Endodermal cell (in vitro differentiated cells): ENCODE measurements at regions not wholly inside any gene's neighbourhood (a gene's known extent, or its start where the extent isn't known, plus 50 kb on each side); places are given as distances from the start of the nearest gene placed in this dataset.
A peak's percentile ranks its signal among the peaks of the same experiment; 100 is the strongest.

Experiments used
- DNase-seq: peaks from one replicate; pipeline ENCODE4 v3.0.0-alpha.2; 2017
- H3K27ac ChIP-seq: 2 replicates; pipeline ENCODE4 v1.5.1; 2013; ENCODE audit warnings: mild to moderate bottlenecking, low read depth, low read length, moderate library complexity
- H3K27me3 ChIP-seq: 2 replicates; pipeline ENCODE4 v1.6.1; 2013; ENCODE audit warnings: mild to moderate bottlenecking, low read length, moderate library complexity; ENCODE audit not compliant: insufficient read depth, control insufficient read depth, poor library complexity, severe bottlenecking
- H3K36me3 ChIP-seq: 2 replicates; pipeline ENCODE4 v1.7.0; 2013; ENCODE audit warnings: mild to moderate bottlenecking, low read length, moderate library complexity; ENCODE audit not compliant: control insufficient read depth, insufficient read depth
- H3K4me1 ChIP-seq: one replicate; pipeline ENCODE4 v1.7.0; 2013; ENCODE audit warnings: low read length; ENCODE audit not compliant: control insufficient read depth, insufficient read depth
- H3K4me3 ChIP-seq: 2 replicates; pipeline ENCODE4 v1.5.1; 2013; ENCODE audit warnings: mild to moderate bottlenecking, low read length, moderate library complexity
- H3K9ac ChIP-seq: 2 replicates; pipeline ENCODE4 v1.6.1; 2013; ENCODE audit warnings: mild to moderate bottlenecking, low read length, moderate library complexity; ENCODE audit not compliant: poor library complexity, severe bottlenecking; ENCODE audit errors: extremely low read depth
- H3K9me3 ChIP-seq: 2 replicates; pipeline ENCODE4 v1.6.1; 2013; ENCODE audit warnings: mild to moderate bottlenecking, low read length, moderate library complexity; ENCODE audit not compliant: control insufficient read depth
- H3K27ac Mint-ChIP-seq: 2 replicates; pipeline ENCODE4 v1.8.0; 2020; ENCODE audit warnings: mixed read lengths
- H3K27me3 Mint-ChIP-seq: 2 replicates; pipeline ENCODE4 v1.8.0; 2021; ENCODE audit warnings: mild to moderate bottlenecking, mixed read lengths; ENCODE audit not compliant: insufficient read depth
- H3K36me3 Mint-ChIP-seq: 2 replicates; pipeline ENCODE4 v1.8.0; 2020; ENCODE audit warnings: low read depth, mixed read lengths
- H3K4me1 Mint-ChIP-seq: 2 replicates; pipeline ENCODE4 v1.8.0; 2020; ENCODE audit warnings: mixed read lengths
- H3K4me3 Mint-ChIP-seq: 2 replicates; pipeline ENCODE4 v1.8.0; 2020; ENCODE audit warnings: mild to moderate bottlenecking, moderate library complexity, mixed read lengths
- H3K9me3 Mint-ChIP-seq: 2 replicates; pipeline ENCODE4 v1.8.0; 2020; ENCODE audit warnings: mild to moderate bottlenecking, mixed read lengths
- WGBS, 2 experiments: methylation state at CpG; one replicate each; pipeline versions ENCODE4 v1.1.5 to v1.1.7; 2013; ENCODE audit warnings: missing lambda C conversion rate in 2 of 2, mixed read lengths in 1 of 2; ENCODE audit not compliant: insufficient coverage in 1 of 2, insufficient read length in 1 of 2; 5-methylcytosine and 5-hydroxymethylcytosine counted together
- TF ChIP-seq, protein P1 (sequence below): fragments of 200-600 bp; sonication (generic); conservative IDR thresholded peaks from 2 replicates; pipeline ENCODE4 v1.5.0; 2021; ENCODE audit warnings: antibody characterized with exemption, mild to moderate bottlenecking

- Mint-ChIP-seq H3K36me3 (no peaks in the 10 kb centered on the region), H3K27ac (no peak overlapping the region), H3K4me1 (no peaks in the 10 kb centered on the region), H3K9me3 (no peaks in the 10 kb centered on the region), H3K27me3 (no peaks in the 10 kb centered on the region), H3K4me3 (no peak overlapping the region)
- TF ChIP-seq, protein P1, sequence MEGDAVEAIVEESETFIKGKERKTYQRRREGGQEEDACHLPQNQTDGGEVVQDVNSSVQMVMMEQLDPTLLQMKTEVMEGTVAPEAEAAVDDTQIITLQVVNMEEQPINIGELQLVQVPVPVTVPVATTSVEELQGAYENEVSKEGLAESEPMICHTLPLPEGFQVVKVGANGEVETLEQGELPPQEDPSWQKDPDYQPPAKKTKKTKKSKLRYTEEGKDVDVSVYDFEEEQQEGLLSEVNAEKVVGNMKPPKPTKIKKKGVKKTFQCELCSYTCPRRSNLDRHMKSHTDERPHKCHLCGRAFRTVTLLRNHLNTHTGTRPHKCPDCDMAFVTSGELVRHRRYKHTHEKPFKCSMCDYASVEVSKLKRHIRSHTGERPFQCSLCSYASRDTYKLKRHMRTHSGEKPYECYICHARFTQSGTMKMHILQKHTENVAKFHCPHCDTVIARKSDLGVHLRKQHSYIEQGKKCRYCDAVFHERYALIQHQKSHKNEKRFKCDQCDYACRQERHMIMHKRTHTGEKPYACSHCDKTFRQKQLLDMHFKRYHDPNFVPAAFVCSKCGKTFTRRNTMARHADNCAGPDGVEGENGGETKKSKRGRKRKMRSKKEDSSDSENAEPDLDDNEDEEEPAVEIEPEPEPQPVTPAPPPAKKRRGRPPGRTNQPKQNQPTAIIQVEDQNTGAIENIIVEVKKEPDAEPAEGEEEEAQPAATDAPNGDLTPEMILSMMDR = no peak
- Histone ChIP-seq H3K27me3 (no peaks in the 10 kb centered on the region), H3K27ac (no peak overlapping the region), H3K4me1 (no peaks in the 10 kb centered on the region), H3K9me3 (no peaks in the 10 kb centered on the region), H3K4me3 (no peak overlapping the region), H3K36me3 (no peaks in the 10 kb centered on the region), H3K9ac (no peak overlapping the region)
- DNase-seq = no peak
Observed at GRCh38 chr2:208711598-208711997, 305.0 kb downstream of the PTH2R start.

GRCh38 chr2:208713066-208713745 is 306.6 kb downstream of the PTH2R start:
- no peaks in the 10 kb centered on the region for H3K9me3 Mint-ChIP-seq
- no peak overlapping the region for H3K4me3 Mint-ChIP-seq
- Histone ChIP-seq H3K4me1 (no peaks in the 10 kb centered on the region), H3K36me3 (no peaks in the 10 kb centered on the region), H3K27ac (peak overlapping the region; percentile 47), H3K4me3 (no peak overlapping the region), H3K9me3 (no peaks in the 10 kb centered on the region), H3K27me3 (no peaks in the 10 kb centered on the region), H3K9ac (no peak overlapping the region)
- TF ChIP-seq, protein P1 = no peak
- no peaks in the 10 kb centered on the region for H3K4me1 Mint-ChIP-seq
- no peak overlapping the region for H3K27ac Mint-ChIP-seq
- WGBS, 2 experiments = 91% methylated on average over 1 of the region's 1 CpG; no CpG with 5 or more reads in 1 of the 2 experiments
- no peak for DNase-seq
- no peaks in the 10 kb centered on the region for H3K27me3 Mint-ChIP-seq
- H3K36me3 Mint-ChIP-seq = no peaks in the 10 kb centered on the region

GRCh38 chr2:208718828-208719227 is 312.2 kb downstream of the PTH2R start:
- H3K36me3 Mint-ChIP-seq = no peaks in the 10 kb centered on the region
- Histone ChIP-seq H3K36me3 (no peaks in the 10 kb centered on the region), H3K9ac (no peak overlapping the region), H3K9me3 (no peaks in the 10 kb centered on the region), H3K27ac (no peak overlapping the region), H3K4me1 (no peaks in the 10 kb centered on the region), H3K4me3 (no peak overlapping the region), H3K27me3 (no peaks in the 10 kb centered on the region)
- H3K27ac Mint-ChIP-seq = no peak overlapping the region
- TF ChIP-seq, protein P1 = no peak
- H3K4me3 Mint-ChIP-seq = no peak overlapping the region
- no peak for DNase-seq
- 96 to 100% methylated on average over 2 of the region's 2 CpGs for WGBS, 2 experiments
- H3K9me3 Mint-ChIP-seq = no peaks in the 10 kb centered on the region
- H3K27me3 Mint-ChIP-seq = no peaks in the 10 kb centered on the region
- H3K4me1 Mint-ChIP-seq = no peaks in the 10 kb centered on the region
